ENCODE measurements at regions not wholly inside any gene's neighbourhood (a gene's known extent, or its start where the extent isn't known, plus 50 kb on each side); places are given as distances from the start of the nearest gene placed in this dataset.

DNA sequence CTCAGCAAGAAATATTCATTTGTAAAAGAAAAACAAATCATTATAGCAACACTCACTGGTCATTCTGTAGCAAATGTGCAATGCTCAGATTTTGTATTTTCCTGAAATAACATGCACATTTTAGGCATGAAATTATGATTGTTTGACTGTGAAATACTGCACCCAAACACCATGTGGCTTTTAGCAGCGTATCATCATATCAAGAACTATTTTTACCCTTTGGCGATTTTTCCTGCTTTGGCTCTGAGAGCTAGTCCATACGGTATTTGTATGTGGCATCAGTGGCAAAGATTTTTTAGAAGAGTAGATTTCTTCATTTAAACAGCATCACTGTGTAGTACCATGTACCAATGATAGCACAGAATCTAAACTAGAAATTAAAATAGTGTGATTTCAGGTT lies 493.1 kb downstream of the NR4A2 start:
- TF ChIP-seq, protein P1, sequence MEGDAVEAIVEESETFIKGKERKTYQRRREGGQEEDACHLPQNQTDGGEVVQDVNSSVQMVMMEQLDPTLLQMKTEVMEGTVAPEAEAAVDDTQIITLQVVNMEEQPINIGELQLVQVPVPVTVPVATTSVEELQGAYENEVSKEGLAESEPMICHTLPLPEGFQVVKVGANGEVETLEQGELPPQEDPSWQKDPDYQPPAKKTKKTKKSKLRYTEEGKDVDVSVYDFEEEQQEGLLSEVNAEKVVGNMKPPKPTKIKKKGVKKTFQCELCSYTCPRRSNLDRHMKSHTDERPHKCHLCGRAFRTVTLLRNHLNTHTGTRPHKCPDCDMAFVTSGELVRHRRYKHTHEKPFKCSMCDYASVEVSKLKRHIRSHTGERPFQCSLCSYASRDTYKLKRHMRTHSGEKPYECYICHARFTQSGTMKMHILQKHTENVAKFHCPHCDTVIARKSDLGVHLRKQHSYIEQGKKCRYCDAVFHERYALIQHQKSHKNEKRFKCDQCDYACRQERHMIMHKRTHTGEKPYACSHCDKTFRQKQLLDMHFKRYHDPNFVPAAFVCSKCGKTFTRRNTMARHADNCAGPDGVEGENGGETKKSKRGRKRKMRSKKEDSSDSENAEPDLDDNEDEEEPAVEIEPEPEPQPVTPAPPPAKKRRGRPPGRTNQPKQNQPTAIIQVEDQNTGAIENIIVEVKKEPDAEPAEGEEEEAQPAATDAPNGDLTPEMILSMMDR (conservative IDR thresholded peaks at IDR 0.05; ENCODE audit: low read length): no peak
- no peak for TF ChIP-seq EZH2phosphoT487 (IDR thresholded peaks at IDR 0.05; ENCODE audit: borderline replicate concordance, low read depth, low read length)
